GM12878 (cell line): ENCODE measurements at regions not wholly inside any gene's neighbourhood (a gene's known extent, or its start where the extent isn't known, plus 50 kb on each side); places are given as distances from the start of the nearest gene placed in this dataset.

Source experiments
- BCL3 ChIP-seq: IDR thresholded peaks from 2 replicates; pipeline ENCODE4 v1.6.1; 2011; ENCODE audit warnings: borderline replicate concordance, low read depth, mild to moderate bottlenecking, moderate library complexity, low read length; ENCODE audit not compliant: insufficient read depth, poor library complexity, severe bottlenecking
- BHLHE40 ChIP-seq, 2 experiments: fragments of 450-650 bp in 1 of 2; IDR thresholded peaks; 2 replicates each; pipeline ENCODE4 v1.6.1; 2011 to 2017; ENCODE audit warnings: low read depth in 2 of 2, borderline replicate concordance in 1 of 2, improper control_type of control experiment in 1 of 2, low read length in 1 of 2, mild to moderate bottlenecking in 1 of 2
- EGR1 ChIP-seq, 2 experiments: IDR thresholded peaks; 1 replicate in 1 of 2; 2 replicates in 1 of 2; pipeline ENCODE4 v1.6.1; 2011 to 2012; ENCODE audit warnings: low read depth in 2 of 2, low read length in 2 of 2, borderline replicate concordance in 1 of 2, mild to moderate bottlenecking in 1 of 2, moderate library complexity in 1 of 2
- LARP7 ChIP-seq: fragments of 450-650 bp; IDR thresholded peaks from 2 replicates; pipeline ENCODE4 v1.6.1; 2017; ENCODE audit warnings: mild to moderate bottlenecking
- PKNOX1 ChIP-seq: fragments of 450-650 bp; IDR thresholded peaks from 2 replicates; pipeline ENCODE4 v1.6.1; 2016; ENCODE audit warnings: mild to moderate bottlenecking
- SPI1 ChIP-seq: IDR thresholded peaks from 2 replicates; pipeline ENCODE4 v1.6.1; 2011; ENCODE audit warnings: low read depth, mild to moderate bottlenecking, low read length, moderate library complexity, borderline replicate concordance; ENCODE audit not compliant: insufficient read depth
- YBX1 ChIP-seq: fragments of 450-650 bp; IDR thresholded peaks from 2 replicates; pipeline ENCODE4 v1.6.1; 2016; ENCODE audit warnings: antibody characterized with exemption
- ZBTB33 ChIP-seq: fragments of 450-650 bp; IDR thresholded peaks from 2 replicates; pipeline ENCODE4 v1.6.1; 2017; ENCODE audit warnings: mild to moderate bottlenecking
- ZNF622 ChIP-seq: fragments of 450-650 bp; IDR thresholded peaks from 2 replicates; pipeline ENCODE4 v1.6.1; 2017; ENCODE audit warnings: mild to moderate bottlenecking, inconsistent platforms

GRCh38 chr17:56678249-56679114 is 85.0 kb downstream of the NOG start (continued):
- TF ChIP-seq BCL3 (no peak), ZBTB33 (no peak), LARP7 (no peak), YBX1 (no peak), ZNF622 (no peak), BHLHE40 (IDR thresholded peaks at IDR 0.05; ENCODE audit: borderline replicate concordance in 1 of 2, low read depth in 2 of 2, low read length in 1 of 2) (no peak), PKNOX1 (no peak), EGR1 (IDR thresholded peaks at IDR 0.05; ENCODE audit: borderline replicate concordance in 1 of 2, low read depth in 2 of 2, low read length in 2 of 2) (no peak), SPI1 (no peak)
- TF ChIP-seq, all 136 proteins: peak for 0
